GM19397 (cell line): ENCODE measurements at regions not wholly inside any gene's neighbourhood (a gene's known extent, or its start where the extent isn't known, plus 50 kb on each side); places are given as distances from the start of the nearest gene placed in this dataset.
"Not testable (repeated sequence)": the region's sequence is repeated elsewhere in the genome, so short reads cannot be mapped to it uniquely, and the experiment has no call there.

ENCODE experiments used
- ATAC-seq: cut with Tn5 transposase; IDR thresholded peaks from one replicate; pipeline ENCODE4 v1.9.1; 2021; ENCODE audit warnings: mild to moderate bottlenecking, moderate library complexity; ENCODE audit not compliant: unreplicated experiment

DNA sequence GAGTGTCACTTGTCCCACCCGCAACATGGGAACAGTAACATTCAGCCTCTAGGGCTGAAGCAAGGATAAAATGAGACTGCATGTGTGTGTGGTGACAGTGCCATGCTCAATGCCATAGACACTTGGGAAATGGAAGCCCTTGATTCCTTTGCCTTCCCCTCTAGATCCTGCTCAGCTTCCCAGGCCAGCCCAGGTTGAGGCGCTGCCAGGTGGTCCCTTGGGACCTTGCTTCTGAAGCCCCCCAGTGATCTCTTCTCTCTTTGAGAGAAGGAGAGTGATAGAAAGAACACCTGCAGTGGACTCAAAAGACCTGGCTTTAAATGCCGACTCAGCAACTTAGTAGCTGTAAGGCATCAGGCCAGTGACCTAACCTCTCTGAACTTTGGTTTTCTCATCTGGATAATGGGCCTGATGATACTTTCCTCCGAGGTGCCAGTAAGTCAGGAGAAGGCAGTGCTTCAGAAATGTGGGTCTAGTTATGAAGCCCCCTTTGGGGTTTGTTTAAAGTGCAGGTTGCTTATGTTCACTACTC, 144.5 kb downstream of the RPLP1 start:
- no peak for ATAC-seq

- no peak for ATAC-seq
These were observed 146.7 kb downstream of the RPLP1 start for GRCh38 chr15:69599271-69599670.

GRCh38 chr15:69600556-69601085, 148.0 kb downstream of the RPLP1 start:
- ATAC-seq = no peak

DNA sequence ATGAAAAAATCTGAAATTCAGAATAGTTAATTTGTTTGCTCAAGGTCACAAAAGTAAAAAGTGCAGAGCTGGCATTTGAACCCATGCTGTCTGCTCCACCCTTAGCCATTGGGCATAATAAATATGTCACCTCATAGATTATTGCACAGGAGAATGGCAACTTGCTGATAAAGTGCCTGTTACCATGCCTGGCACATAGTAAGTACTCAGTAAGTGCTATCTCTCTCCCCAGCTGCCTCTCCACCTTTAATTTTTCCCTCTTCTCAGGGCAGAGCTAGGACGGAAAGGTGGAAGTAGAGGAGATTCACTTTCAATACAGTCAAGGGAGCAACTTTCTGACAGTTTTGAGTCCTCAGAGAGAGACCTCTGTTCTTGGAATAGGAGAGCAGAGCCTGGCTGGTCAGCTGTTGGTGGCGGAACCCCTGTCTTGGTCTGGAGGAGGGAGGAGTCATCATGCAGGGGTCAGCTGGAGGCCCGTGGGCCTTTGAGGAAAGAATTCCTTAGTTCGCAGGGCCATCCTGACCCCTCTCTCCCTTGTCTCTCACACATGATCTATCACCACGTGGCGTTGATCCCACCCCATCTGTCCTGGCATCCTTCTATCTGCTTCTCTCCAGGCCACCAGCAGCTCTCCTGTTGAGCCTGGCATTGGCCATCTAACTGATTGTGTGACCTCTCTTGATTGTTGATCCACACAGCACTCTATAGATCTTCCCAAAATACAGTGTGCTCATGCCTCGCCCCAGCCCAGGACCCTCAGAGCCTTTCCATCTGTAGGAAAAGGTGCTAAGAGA, 149.3 kb downstream of the RPLP1 start:
- no peak for ATAC-seq

- ATAC-seq = no peak
These were observed 150.3 kb downstream of the RPLP1 start for GRCh38 chr15:69602921-69603320.

DNA sequence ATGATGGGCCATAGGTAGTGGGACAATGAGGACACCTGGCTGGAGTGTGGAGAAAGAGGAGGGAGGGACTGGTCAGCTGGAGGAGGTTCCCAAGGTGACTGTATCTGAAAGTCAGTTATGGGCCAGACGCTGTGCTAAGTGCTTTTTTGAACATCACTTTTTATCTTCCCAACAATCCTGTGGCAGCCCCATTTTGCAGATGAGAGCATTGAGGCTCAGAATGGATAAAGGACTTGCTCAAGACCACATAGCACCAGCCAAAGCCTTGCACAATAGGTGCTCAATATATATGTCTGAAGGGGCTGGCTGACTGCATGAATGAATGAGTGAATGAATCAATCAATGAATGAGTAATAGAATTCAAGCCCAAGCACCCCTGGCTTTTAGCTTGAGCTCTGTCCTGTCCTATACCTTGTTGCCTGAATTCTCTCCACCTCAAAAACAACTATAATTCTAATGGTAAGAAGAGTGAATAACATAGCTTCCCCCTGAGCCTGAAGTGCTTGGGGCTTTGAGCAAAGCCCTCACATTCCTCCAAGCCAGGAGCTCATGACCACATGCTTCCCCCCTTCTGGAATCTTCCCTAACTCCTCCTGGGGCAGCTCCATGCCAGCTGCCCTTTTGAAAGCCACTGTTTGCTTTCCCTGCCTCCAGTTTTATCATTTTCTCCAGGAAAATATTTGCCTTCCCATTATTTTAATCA, 150.9 kb downstream of the RPLP1 start:
- no peak for ATAC-seq

DNA sequence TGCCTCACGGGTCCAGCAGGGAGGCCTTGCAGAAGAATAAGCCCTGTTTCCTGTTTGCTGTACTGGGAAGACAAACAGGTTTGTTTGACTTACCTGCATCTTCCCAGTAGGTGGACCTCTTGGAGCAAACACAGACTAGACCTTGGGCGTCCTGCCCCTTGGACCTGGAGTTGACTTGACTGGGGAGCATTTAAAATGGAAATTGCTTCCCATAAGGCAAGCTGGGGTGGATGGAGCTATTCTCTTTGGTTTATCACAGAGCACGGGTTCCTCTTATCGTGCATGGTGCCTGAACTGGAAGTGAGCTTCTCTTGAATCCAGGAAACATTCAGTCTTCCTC, 151.4 kb downstream of the RPLP1 start:
- no peak for ATAC-seq

- ATAC-seq = no peak
These were observed 153.5 kb downstream of the RPLP1 start for GRCh38 chr15:69606144-69606543.

DNA sequence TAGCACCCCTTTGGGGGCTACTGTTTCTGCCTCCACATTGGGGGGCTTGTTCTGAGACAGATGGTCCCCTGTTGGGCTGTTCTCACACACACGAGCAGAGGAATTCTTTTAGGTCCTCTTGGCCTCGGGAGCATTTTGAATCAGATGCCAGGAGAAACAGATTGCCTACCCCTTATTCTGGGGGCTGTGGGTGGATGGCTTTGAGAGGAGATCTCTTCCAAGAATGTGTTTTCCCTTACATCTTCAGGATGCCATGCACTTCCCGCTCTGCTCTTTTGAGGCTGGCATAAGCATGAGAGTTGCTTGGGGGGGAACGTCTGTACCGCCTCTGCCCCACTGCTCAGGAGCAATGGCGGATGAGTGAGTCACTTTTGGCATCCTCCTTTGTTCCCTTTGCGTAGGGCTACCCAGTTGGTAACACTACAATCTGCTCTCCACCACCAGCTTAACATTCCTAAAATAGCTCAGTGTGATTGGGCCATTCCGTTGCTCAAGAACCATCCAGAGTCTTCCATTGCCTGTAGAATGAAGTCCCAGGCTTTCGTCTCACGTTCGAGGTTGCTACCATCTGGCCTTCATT, 154.4 kb downstream of the RPLP1 start:
- no peak for ATAC-seq

DNA sequence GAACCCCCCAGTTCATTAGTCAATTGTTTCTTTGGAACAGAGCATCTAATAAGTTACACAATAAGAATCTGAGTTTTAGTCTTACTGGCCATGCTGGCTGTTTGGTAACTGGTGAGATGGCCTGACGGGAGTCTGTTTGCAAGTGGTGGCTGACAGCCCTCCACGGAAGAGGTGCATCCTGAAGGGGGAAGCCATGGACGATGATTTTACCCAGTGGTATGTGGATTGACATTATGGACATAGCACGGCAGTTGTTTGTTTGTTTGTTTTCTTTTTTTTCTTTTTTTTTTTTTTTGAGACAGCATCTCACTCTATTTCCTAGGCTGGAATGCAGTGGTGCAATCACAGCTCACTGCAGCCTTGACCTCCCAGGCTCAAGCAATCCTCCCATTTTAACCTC, 156.0 kb downstream of the RPLP1 start:
- no peak for ATAC-seq

DNA sequence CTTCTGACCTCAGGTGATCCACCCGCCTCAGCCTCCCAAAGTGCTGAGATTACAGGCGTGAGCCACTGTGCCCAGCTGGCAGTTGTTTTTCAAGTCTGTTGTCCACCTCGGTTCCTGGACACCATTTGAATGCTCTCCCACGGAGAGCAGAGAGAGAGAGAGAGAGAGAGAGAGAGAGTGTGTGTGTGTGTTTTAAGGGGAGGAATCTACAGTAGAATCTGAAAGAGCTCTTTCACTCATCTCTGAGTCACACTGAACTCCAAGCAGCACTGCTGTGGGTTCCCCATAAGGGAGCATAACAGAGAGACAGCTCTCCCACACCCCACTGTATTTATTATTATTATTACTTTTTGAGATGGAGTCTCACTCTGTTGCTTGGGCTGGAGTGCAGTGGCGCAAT, 156.6 kb downstream of the RPLP1 start:
- no peak for ATAC-seq

DNA sequence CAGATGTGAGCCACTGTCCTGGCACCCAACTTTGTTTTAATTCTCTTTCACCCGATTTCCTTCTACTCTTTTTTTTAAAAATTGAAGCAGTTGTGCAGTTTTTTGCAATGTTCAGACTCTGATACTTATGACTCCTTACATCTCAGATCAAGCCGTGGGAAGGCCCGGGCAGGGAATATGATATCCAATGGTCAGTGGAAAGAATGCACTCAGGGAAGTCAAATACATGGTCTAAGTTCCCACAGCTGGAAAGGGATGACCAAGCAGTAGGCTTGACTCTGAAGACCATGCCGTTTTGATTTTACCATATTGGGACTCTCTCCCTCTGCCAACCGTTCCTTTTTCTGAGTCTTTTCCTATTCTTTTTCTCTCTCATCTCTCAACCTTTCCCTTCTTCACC, 157.2 kb downstream of the RPLP1 start:
- no peak for ATAC-seq

GRCh38 chr15:69610277-69610676, 157.7 kb downstream of the RPLP1 start:
- ATAC-seq = no peak

DNA sequence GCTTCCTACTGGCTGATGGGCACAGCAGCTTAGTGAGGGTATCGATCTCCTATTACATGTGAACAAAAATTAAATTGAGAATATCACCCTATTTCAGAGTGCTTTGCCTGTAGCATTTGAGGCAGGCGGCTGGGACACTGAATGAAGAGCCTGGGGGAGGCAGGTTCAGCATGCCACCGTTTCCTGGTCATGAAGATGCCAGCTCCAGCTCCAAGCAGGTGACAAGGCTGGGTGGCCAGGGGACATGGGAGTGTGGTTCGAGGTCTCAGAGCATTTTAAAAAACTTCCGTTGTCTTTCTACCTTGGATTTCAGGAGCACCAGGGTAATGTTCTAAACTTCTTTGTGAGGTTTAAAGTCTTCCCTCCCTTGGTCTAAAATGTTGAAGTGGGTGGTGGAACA, 158.2 kb downstream of the RPLP1 start:
- ATAC-seq = no peak

GRCh38 chr15:69612112-69612511, 159.5 kb downstream of the RPLP1 start:
- ATAC-seq = no peak

GRCh38 chr15:69613182-69613581, 160.6 kb downstream of the RPLP1 start:
- no peak for ATAC-seq

GRCh38 chr15:69613988-69614387, 161.4 kb downstream of the RPLP1 start:
- ATAC-seq = no peak

- ATAC-seq = no peak
These were observed 163.1 kb downstream of the RPLP1 start for GRCh38 chr15:69615736-69616135.

DNA sequence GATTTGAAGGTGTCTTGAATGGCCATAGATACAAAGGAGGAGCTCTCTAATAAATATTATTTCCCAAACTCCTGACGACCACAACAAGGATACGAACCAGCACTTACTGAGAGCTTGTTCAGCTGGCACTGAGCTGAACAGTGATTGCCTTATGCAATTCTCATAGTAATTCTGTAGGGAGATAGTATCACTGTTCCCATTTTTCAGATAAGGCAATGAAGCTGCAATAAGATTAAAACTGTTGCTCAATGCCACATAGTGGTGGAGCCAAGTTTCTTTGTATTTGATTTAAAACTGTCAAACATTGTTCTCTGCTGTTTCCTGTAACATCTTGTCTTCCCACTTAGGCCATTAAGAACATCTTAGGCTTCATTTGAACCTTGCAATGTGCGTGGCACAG, 163.9 kb downstream of the RPLP1 start:
- ATAC-seq = no peak

GRCh38 chr15:69617144-69617543, 164.5 kb downstream of the RPLP1 start:
- ATAC-seq = not testable (repeated sequence)

DNA sequence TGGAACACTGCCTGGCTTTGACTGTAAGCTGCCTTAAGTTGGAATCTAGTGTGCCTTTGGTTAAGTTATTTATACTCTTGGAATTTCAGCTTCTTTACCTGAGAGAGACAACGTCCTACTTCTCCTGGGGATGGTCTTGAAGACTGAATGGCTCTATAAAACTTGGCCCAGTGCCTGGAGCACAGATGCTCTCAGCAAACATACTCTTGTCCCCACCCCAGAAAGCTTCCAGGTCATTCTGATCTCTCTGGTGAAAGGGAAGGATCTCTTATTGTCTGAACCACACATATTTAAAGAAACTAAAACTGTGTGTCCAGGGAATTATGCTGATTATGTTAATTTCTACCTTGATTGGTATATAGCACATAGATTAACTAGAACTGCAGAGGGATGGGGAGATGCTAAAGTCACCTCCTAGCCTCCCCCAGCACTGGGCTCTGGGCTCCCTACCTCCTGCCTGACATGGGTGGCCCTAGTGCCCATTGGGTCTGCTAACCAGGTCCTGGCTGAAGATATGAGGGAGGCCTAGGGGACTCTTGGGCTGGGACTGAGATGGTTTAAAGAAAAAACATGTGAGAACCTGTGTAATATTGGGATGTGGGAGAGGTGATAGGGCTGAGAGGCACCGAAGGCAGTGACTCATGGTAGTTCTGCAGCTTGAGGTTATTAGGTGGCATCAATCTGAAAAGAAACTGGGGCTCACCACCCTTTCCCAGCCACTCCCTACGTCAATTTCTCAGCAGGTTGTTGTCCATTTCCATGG, 171.0 kb downstream of the RPLP1 start:
- ATAC-seq = no peak
